SK-N-SH (cell line): ENCODE measurements at regions not wholly inside any gene's neighbourhood (a gene's known extent, or its start where the extent isn't known, plus 50 kb on each side); places are given as distances from the start of the nearest gene placed in this dataset.
A peak's percentile ranks its signal among the peaks of the same experiment; 100 is the strongest.

Experiments used
- CTCF ChIA-PET: fragments of 300-600, 350-600 bp; formaldehyde crosslinking; extraction: SDS; loops from one replicate; lab custom pipeline; 2021; lab: Yijun Ruan, JAX
- POLR2A ChIA-PET: fragments of 350-600 bp; sonication (Branson Sonifier 250); formaldehyde crosslinking; extraction: SDS; loops from one replicate; lab custom pipeline; 2020; ENCODE audit warnings: antibody characterized with exemption, inconsistent platforms; lab: Yijun Ruan, JAX
- DNase-seq: peaks from one replicate; pipeline ENCODE4 v3.0.0; 2012
- H2AFZ ChIP-seq: fragments of 200-600 bp; sonication (generic); 2 replicates; pipeline ENCODE4 v1.8.1; 2016; ENCODE audit warnings: antibody characterized with exemption, mild to moderate bottlenecking, low read depth
- H3F3A ChIP-seq: fragments of 200-600 bp; sonication (generic); replicated peaks from 2 replicates; pipeline ENCODE3; 2016; ENCODE audit warnings: antibody characterized with exemption, mild to moderate bottlenecking; ENCODE audit not compliant: insufficient read depth
- H3K27ac ChIP-seq, 2 experiments: fragments of 200-500 bp in 1 of 2; fragments of 200-600 bp in 1 of 2; sonication (Bioruptor generic) in 1 of 2; sonication (generic), shearing (Covaris generic) in 1 of 2; 2 replicates each; pipeline versions ENCODE4 v1.5.1 to v1.6.1; 2014 to 2016; ENCODE audit warnings: low read depth in 2 of 2, inconsistent platforms in 1 of 2, low read length in 1 of 2, mild to moderate bottlenecking in 1 of 2, mixed read lengths in 1 of 2
- H3K27me3 ChIP-seq: fragments of 200-600 bp; sonication (generic), shearing (Covaris generic); 2 replicates; pipeline ENCODE4 v1.6.1; 2016; ENCODE audit warnings: mixed run types; ENCODE audit not compliant: insufficient read depth
- H3K36me3 ChIP-seq, 2 experiments: fragments of 200-500 bp in 1 of 2; fragments of 200-600 bp in 1 of 2; sonication (Bioruptor generic) in 1 of 2; sonication (generic) in 1 of 2; replicated peaks in 1 of 2; 2 replicates each; pipeline versions ENCODE3 to v1.5.1; 2014 to 2016; ENCODE audit warnings: low read length in 1 of 2, mild to moderate bottlenecking in 1 of 2; ENCODE audit not compliant: insufficient read depth in 2 of 2, control insufficient read depth in 1 of 2
- H3K4me1 ChIP-seq, 2 experiments: fragments of 200-500 bp in 1 of 2; fragments of 200-600 bp in 1 of 2; sonication (Bioruptor generic) in 1 of 2; sonication (generic), shearing (Covaris generic) in 1 of 2; 2 replicates each; pipeline versions ENCODE4 v1.5.1 to v1.6.1; 2014 to 2016; ENCODE audit warnings: low read depth in 1 of 2, low read length in 1 of 2, mixed run types in 1 of 2; ENCODE audit not compliant: insufficient read depth in 2 of 2, control insufficient read depth in 1 of 2
- H3K4me2 ChIP-seq: fragments of 200-600 bp; sonication (generic), shearing (Covaris generic); 2 replicates; pipeline ENCODE4 v1.6.1; 2017; ENCODE audit warnings: mixed run types
- H3K4me3 ChIP-seq, 2 experiments: fragments of 200-500 bp in 1 of 2; fragments of 200-600 bp in 1 of 2; sonication (Bioruptor generic) in 1 of 2; sonication (generic), shearing (Covaris generic) in 1 of 2; 2 replicates each; pipeline versions ENCODE4 v1.5.1 to v1.8.1; 2014 to 2016; ENCODE audit warnings: low read depth in 2 of 2, inconsistent platforms in 1 of 2, low read length in 1 of 2, mild to moderate bottlenecking in 1 of 2, mixed read lengths in 1 of 2, moderate library complexity in 1 of 2
- H3K79me2 ChIP-seq: fragments of 200-600 bp; sonication (generic); 2 replicates; pipeline ENCODE4 v1.8.1; 2017; ENCODE audit warnings: mild to moderate bottlenecking; ENCODE audit not compliant: insufficient read depth
- H3K9ac ChIP-seq: fragments of 200-600 bp; sonication (generic); 2 replicates; pipeline ENCODE4 v1.6.1; 2017; ENCODE audit warnings: mixed run types
- H3K9me2 ChIP-seq: fragments of 200-600 bp; sonication (generic); 2 replicates; pipeline ENCODE4 v1.6.1; 2017; ENCODE audit warnings: mixed run types
- H3K9me3 ChIP-seq: fragments of 200-600 bp; sonication (generic); 2 replicates; pipeline ENCODE4 v1.6.1; 2017; ENCODE audit warnings: mixed run types, mild to moderate bottlenecking, moderate library complexity
- H4K20me1 ChIP-seq: fragments of 200-600 bp; sonication (generic); 2 replicates; pipeline ENCODE4 v1.6.1; 2017; ENCODE audit warnings: mild to moderate bottlenecking, mixed run types; ENCODE audit not compliant: insufficient read depth
- CHD2 ChIP-seq: fragments of 150-350 bp; IDR thresholded peaks from 2 replicates; pipeline ENCODE4 v1.6.1; 2018; ENCODE audit warnings: low read length; ENCODE audit not compliant: partially characterized antibody
- ELF1 ChIP-seq: IDR thresholded peaks from 2 replicates; pipeline ENCODE4 v1.4.0; 2012
- EP300 ChIP-seq, 2 experiments: IDR thresholded peaks; 2 replicates each; pipeline versions ENCODE4 v1.4.0 to v1.6.1; 2012; ENCODE audit warnings: borderline replicate concordance in 1 of 2, low read depth in 1 of 2, low read length in 1 of 2
- EZH2phosphoT487 ChIP-seq: fragments of 200-600 bp; sonication (generic); IDR thresholded peaks from 2 replicates; pipeline ENCODE4 v1.6.1; 2017; ENCODE audit warnings: low read depth, mixed run types, mild to moderate bottlenecking, antibody characterized with exemption, moderate library complexity, borderline replicate concordance
- FOSL2 ChIP-seq: IDR thresholded peaks from 2 replicates; pipeline ENCODE4 v1.4.0; 2012; ENCODE audit warnings: low read depth, mild to moderate bottlenecking, moderate library complexity, borderline replicate concordance
- FOXM1 ChIP-seq: IDR thresholded peaks from 2 replicates; pipeline ENCODE4 v1.4.0; 2012; ENCODE audit warnings: low read depth, mild to moderate bottlenecking
- GABPA ChIP-seq: IDR thresholded peaks from 2 replicates; pipeline ENCODE4 v1.4.0; 2012; ENCODE audit warnings: low read depth, mild to moderate bottlenecking
- GATA2 ChIP-seq: sonication (generic); formaldehyde crosslinking; IDR thresholded peaks from 2 replicates; pipeline ENCODE4 v1.5.0; 2020; ENCODE audit warnings: mild to moderate bottlenecking, missing genetic modification reagents
- MAX ChIP-seq: IDR thresholded peaks from 2 replicates; pipeline ENCODE4 v1.4.0; 2012; ENCODE audit warnings: low read depth
- MEF2A ChIP-seq: IDR thresholded peaks from 2 replicates; pipeline ENCODE4 v1.4.0; 2012; ENCODE audit warnings: low read depth, borderline replicate concordance
- POLR2AphosphoS5 ChIP-seq: IDR thresholded peaks from 2 replicates; pipeline ENCODE4 v1.6.1; 2012; ENCODE audit warnings: low read depth, low read length
- RAD21 ChIP-seq: IDR thresholded peaks from 2 replicates; pipeline ENCODE4 v1.6.1; 2012; ENCODE audit warnings: mild to moderate bottlenecking, low read length
- REST ChIP-seq: IDR thresholded peaks from 2 replicates; pipeline ENCODE4 v1.6.1; 2012; ENCODE audit warnings: mild to moderate bottlenecking, low read depth, low read length, moderate library complexity
- SIN3A ChIP-seq: IDR thresholded peaks from 2 replicates; pipeline ENCODE4 v1.6.1; 2012; ENCODE audit warnings: low read depth, mild to moderate bottlenecking, low read length, moderate library complexity, borderline replicate concordance
- SMC3 ChIP-seq: IDR thresholded peaks from 2 replicates; pipeline ENCODE4 v1.6.1; 2012; ENCODE audit warnings: low read depth, low read length, improper control_type of control experiment
- TAF1 ChIP-seq: IDR thresholded peaks from 2 replicates; pipeline ENCODE4 v1.6.1; 2012; ENCODE audit warnings: low read depth, mild to moderate bottlenecking, low read length, moderate library complexity, borderline replicate concordance
- TCF12 ChIP-seq: IDR thresholded peaks from 2 replicates; pipeline ENCODE4 v1.4.0; 2012
- USF1 ChIP-seq: IDR thresholded peaks from 2 replicates; pipeline ENCODE4 v1.4.0; 2012; ENCODE audit warnings: low read depth, borderline replicate concordance
- USF2 ChIP-seq: fragments of 150-350 bp; IDR thresholded peaks from 2 replicates; pipeline ENCODE4 v1.6.1; 2017; ENCODE audit warnings: antibody characterized with exemption, low read length, low read depth, borderline replicate concordance
- YY1 ChIP-seq: IDR thresholded peaks from 2 replicates; pipeline ENCODE4 v1.4.0; 2012; ENCODE audit warnings: low read depth, mild to moderate bottlenecking
- WGBS: methylation state at CpG from one replicate; pipeline ENCODE4 v1.1.6; 2017; ENCODE audit warnings: low lambda C conversion rate; 5-methylcytosine and 5-hydroxymethylcytosine counted together

DNA sequence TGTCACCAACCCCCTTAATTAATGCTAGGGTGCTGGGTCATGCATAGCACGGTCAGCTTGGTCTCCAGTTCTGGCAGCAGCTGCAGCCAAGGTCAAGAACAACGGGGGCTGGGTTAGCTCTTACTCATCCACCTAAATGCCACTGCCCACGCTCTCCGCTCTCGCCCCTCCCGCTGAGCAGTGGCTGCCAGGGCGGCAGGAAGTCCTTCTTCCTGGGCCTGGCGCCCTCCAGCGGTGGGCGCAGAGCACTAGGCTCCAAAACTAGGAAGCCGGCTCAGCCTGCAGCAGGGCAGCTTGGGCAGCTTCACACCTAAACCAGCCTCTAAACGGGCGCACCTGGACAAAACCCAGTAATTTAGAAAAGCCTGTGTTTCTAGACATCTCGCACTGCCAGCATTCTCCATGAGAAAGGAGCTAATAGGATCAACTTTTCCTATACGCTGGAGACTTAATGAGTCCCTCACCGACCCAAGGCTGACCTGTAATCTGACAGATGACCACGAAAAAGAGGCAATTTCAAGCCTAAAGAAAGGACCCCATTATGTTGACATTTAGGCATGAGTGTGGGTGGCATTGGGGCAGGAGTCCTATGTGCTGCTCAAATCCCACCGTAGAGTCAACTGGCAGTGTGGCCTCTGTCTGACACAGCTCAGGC is 78.4 kb upstream of the LRRN2 start (continued):
- TF ChIP-seq USF1 = no peak
- peak; percentile 82 for TF ChIP-seq RAD21
- TF ChIP-seq POLR2AphosphoS5 = no peak
- no peak for TF ChIP-seq TAF1
- TF ChIP-seq YY1 = no peak
- no peak for TF ChIP-seq MEF2A
- no peak for TF ChIP-seq EZH2phosphoT487
- no peak for TF ChIP-seq MAX
- TF ChIP-seq EP300 (IDR thresholded peaks at IDR 0.05; ENCODE audit: borderline replicate concordance in 1 of 2, low read depth in 1 of 2, low read length in 1 of 2) = no peak
- no peak for TF ChIP-seq SIN3A

GRCh38 chr1:204769997-204770396 is 84.5 kb upstream of the LRRN2 start:
- no peak for DNase-seq
- Histone ChIP-seq H3F3A (no peaks in the 10 kb centered on the region), H3K27ac (no peak overlapping the region), H3K36me3 (no peaks in the 10 kb centered on the region), H3K9me2 (no peaks in the 10 kb centered on the region), H3K9ac (no peak overlapping the region), H4K20me1 (no peaks in the 10 kb centered on the region), H3K4me1 (no peaks in the 10 kb centered on the region), H3K79me2 (no peaks in the 10 kb centered on the region), H2AFZ (no peak overlapping the region), H3K27me3 (peaks cover 23% of the 10 kb centered on the region; the same call in 1 of the 2 replicates), H3K9me3 (no peaks in the 10 kb centered on the region), H3K4me3 (no peak overlapping the region), H3K4me2 (no peak overlapping the region)
- TF ChIP-seq ELF1 = no peak
- TF ChIP-seq RAD21 = no peak
- TF ChIP-seq TCF12 = no peak
- TF ChIP-seq MAX = no peak
- no peak for TF ChIP-seq YY1
- no peak for TF ChIP-seq CHD2
- ChIA-PET POLR2A (no interaction called here), CTCF (interaction anchor here (3.1 to 4.8 kb wide), 3 partner anchors 22 to 38 kb away, joined by 21 to 27 read pairs (median 23); no protein-coding TSS in a partner anchor)
- 26% methylated on average over 2 of the region's 2 CpGs for WGBS

DNA sequence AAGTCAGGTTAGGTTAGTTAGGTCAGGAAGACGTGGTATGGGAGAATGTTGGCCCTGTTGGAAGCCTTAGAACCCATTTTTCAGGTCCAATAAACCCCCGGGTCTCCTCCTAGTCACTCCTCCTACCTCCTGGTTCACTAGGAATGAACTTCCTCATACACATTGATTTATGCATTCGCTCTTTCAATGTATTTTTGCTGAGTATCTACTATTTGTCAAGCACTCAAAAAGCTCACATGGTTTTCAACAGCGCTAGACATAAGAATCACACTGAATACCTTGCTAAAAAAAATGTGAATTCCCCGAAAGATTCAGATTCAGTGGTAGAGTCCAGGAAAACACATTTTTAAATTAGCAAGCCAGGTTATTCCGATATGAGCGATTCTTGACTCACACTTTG is 85.8 kb upstream of the LRRN2 start:
- Histone ChIP-seq H3F3A (no peaks in the 10 kb centered on the region), H3K4me3 (no peak overlapping the region), H4K20me1 (no peaks in the 10 kb centered on the region), H3K9ac (no peak overlapping the region), H3K36me3 (no peaks in the 10 kb centered on the region), H3K27ac (no peak overlapping the region), H3K4me1 (no peaks in the 10 kb centered on the region), H3K9me2 (no peaks in the 10 kb centered on the region), H2AFZ (no peak overlapping the region), H3K9me3 (no peaks in the 10 kb centered on the region), H3K79me2 (no peaks in the 10 kb centered on the region), H3K4me2 (no peak overlapping the region), H3K27me3 (peaks cover 23% of the 10 kb centered on the region; the same call in 1 of the 2 replicates)
- ChIA-PET POLR2A (no interaction called here), CTCF (interaction anchor here (0.9 to 4.8 kb wide), 7 partner anchors 8 to 205 kb away, joined by 3 to 27 read pairs (median 9); no protein-coding TSS in a partner anchor)
- DNase-seq = no peak
- 63% methylated on average over 7 of the region's 7 CpGs for WGBS
- TF ChIP-seq SMC3 = no peak
- TF ChIP-seq FOSL2 = no peak
- no peak for TF ChIP-seq GATA2 (CRISPR knock-in tag)
- TF ChIP-seq GABPA = no peak
- no peak for TF ChIP-seq RAD21
- no peak for TF ChIP-seq USF2
- no peak for TF ChIP-seq USF1
- no peak for TF ChIP-seq REST
- TF ChIP-seq FOXM1 = no peak
